Retinal pigment epithelial cell (primary cell): ENCODE measurements at regions not wholly inside any gene's neighbourhood (a gene's known extent, or its start where the extent isn't known, plus 50 kb on each side); places are given as distances from the start of the nearest gene placed in this dataset.

Experiments used
- DNase-seq: peaks from one replicate; pipeline ENCODE4 v3.0.0-alpha.2; 2010; ENCODE audit warnings: low read depth
- H3K4me3 ChIP-seq: 2 replicates; pipeline ENCODE4 v1.5.1; 2011; ENCODE audit warnings: mild to moderate bottlenecking, low read length, control low read depth, moderate library complexity
- CTCF ChIP-seq: conservative IDR thresholded peaks from 2 replicates; pipeline ENCODE4 v1.5.1; 2011; ENCODE audit warnings: low read depth, low read length, control low read depth, inconsistent platforms

- no peak for DNase-seq
- H3K4me3 ChIP-seq: no peak overlapping the region
- TF ChIP-seq CTCF: no peak
Observed at GRCh38 chr11:107198490-107199007, 180.3 kb upstream of the GUCY1A2 start.

- DNase-seq: no peak
- no peak overlapping the region for H3K4me3 ChIP-seq
- no peak for TF ChIP-seq CTCF
Observed at GRCh38 chr11:107197932-107198331, 179.7 kb upstream of the GUCY1A2 start.

GRCh38 chr11:107196732-107197131 is 178.5 kb upstream of the GUCY1A2 start:
- no peak overlapping the region for H3K4me3 ChIP-seq
- no peak for TF ChIP-seq CTCF
- DNase-seq: no peak

GRCh38 chr11:107184986-107185385 is 166.7 kb upstream of the GUCY1A2 start:
- no peak for DNase-seq
- no peak for TF ChIP-seq CTCF

GRCh38 chr11:107183953-107184352 is 165.7 kb upstream of the GUCY1A2 start:
- no peak for DNase-seq
- TF ChIP-seq CTCF: no peak

More at GRCh38 chr11:107184986-107185385, 166.7 kb upstream of the GUCY1A2 start:
- H3K4me3 ChIP-seq: no peak overlapping the region

GRCh38 chr11:107182978-107183377 is 164.7 kb upstream of the GUCY1A2 start:
- no peak for DNase-seq
- no peak overlapping the region for H3K4me3 ChIP-seq
- no peak for TF ChIP-seq CTCF

More at GRCh38 chr11:107183953-107184352, 165.7 kb upstream of the GUCY1A2 start:
- no peak overlapping the region for H3K4me3 ChIP-seq

GRCh38 chr11:107180236-107180635 is 162.0 kb upstream of the GUCY1A2 start:
- DNase-seq: no peak
- no peak for TF ChIP-seq CTCF
- no peak overlapping the region for H3K4me3 ChIP-seq
